Liver (tissue), 3 donors: ENCODE measurements at regions not wholly inside any gene's neighbourhood (a gene's known extent, or its start where the extent isn't known, plus 50 kb on each side); places are given as distances from the start of the nearest gene placed in this dataset.

Source experiments
- ATF3 ChIP-seq: IDR thresholded peaks from 2 replicates; pipeline ENCODE4 v1.6.1; 2016; ENCODE audit warnings: antibody characterized with exemption
- CTCF ChIP-seq: fragments of 150-350 bp; IDR thresholded peaks from 2 replicates; pipeline ENCODE4 v1.5.1; 2017; ENCODE audit warnings: improper control_type of control experiment, low read depth, low read length; ENCODE audit not compliant: missing input control
- EGR1 ChIP-seq, 2 donors: IDR thresholded peaks; 2 replicates each; pipeline ENCODE4 v1.6.1; 2016 to 2018; ENCODE audit warnings: antibody characterized with exemption in 2 of 2, low read depth in 2 of 2
- GABPA ChIP-seq, 2 donors: IDR thresholded peaks in 1 of 2; conservative IDR thresholded peaks in 1 of 2; 2 replicates each; pipeline ENCODE4 v1.6.1; 2016; ENCODE audit warnings: antibody characterized with exemption in 2 of 2, mild to moderate bottlenecking in 1 of 2, moderate library complexity in 1 of 2
- HNF4G ChIP-seq: IDR thresholded peaks from 2 replicates; pipeline ENCODE4 v1.6.1; 2016; ENCODE audit warnings: antibody characterized with exemption
- RAD21 ChIP-seq, 2 donors: IDR thresholded peaks; 2 replicates each; pipeline ENCODE4 v1.6.1; 2016; ENCODE audit warnings: antibody characterized with exemption in 2 of 2, mild to moderate bottlenecking in 2 of 2
- REST ChIP-seq: IDR thresholded peaks from 2 replicates; pipeline ENCODE4 v1.6.1; 2016; ENCODE audit warnings: antibody characterized with exemption, mild to moderate bottlenecking
- RXRA ChIP-seq, 2 donors: IDR thresholded peaks; 2 replicates each; pipeline ENCODE4 v1.6.1; 2017 to 2018; ENCODE audit warnings: antibody characterized with exemption in 2 of 2, mild to moderate bottlenecking in 1 of 2
- donor health status: healthy.
- donor health status: healthy.

- TF ChIP-seq CTCF (no peak), EGR1 (IDR thresholded peaks at IDR 0.05; ENCODE audit: low read depth in 2 of 2) (no peak), RXRA (IDR thresholded peaks at IDR 0.05) (no peak), RAD21 (IDR thresholded peaks at IDR 0.05) (no peak), REST (no peak), ATF3 (no peak), HNF4G (no peak), GABPA (IDR thresholded peaks at IDR 0.05 in 1 of 2, conservative IDR thresholded peaks at IDR 0.05 in 1 of 2) (no peak)
Measured at GRCh38 chr1:43104027-43104763, 67.9 kb downstream of the EBNA1BP2 start.
